WTC11 (cell line): ENCODE measurements at regions not wholly inside any gene's neighbourhood (a gene's known extent, or its start where the extent isn't known, plus 50 kb on each side); places are given as distances from the start of the nearest gene placed in this dataset.

Source experiments
- ATAC-seq: fragments of 200-7000 bp; cut with Tn5 transposase; 2 replicates; pipeline ENCODE4 v1.10.0; 2021; ENCODE audit warnings: mild to moderate bottlenecking, moderate library complexity
- CTCF ChIA-PET: fragments of 300-600 bp; sonication (Branson Sonifier 250); formaldehyde crosslinking; loops from one replicate; lab custom pipeline; 2021; ENCODE audit warnings: antibody characterized with exemption; lab: Charles Lee
- POLR2A ChIA-PET: fragments of 350-600 bp; sonication (Branson Sonifier 250); formaldehyde crosslinking; loops from one replicate; lab custom pipeline; 2021; ENCODE audit warnings: antibody characterized with exemption; lab: Charles Lee
- DNase-seq: peaks from one replicate; pipeline ENCODE4 v3.0.0; 2021; ENCODE audit warnings: low spot score
- H3K27ac Mint-ChIP-seq: 2 replicates; pipeline ENCODE4 v1.8.0; 2021; ENCODE audit warnings: mixed read lengths
- H3K27me3 Mint-ChIP-seq: 2 replicates; pipeline ENCODE4 v1.8.0; 2021; ENCODE audit warnings: low read depth, mild to moderate bottlenecking, moderate library complexity, mixed read lengths
- H3K36me3 Mint-ChIP-seq: 2 replicates; pipeline ENCODE4 v1.8.0; 2021; ENCODE audit warnings: mixed read lengths
- H3K4me1 Mint-ChIP-seq: 2 replicates; pipeline ENCODE4 v1.8.0; 2022; ENCODE audit warnings: mixed read lengths
- H3K4me3 Mint-ChIP-seq: 2 replicates; pipeline ENCODE4 v1.8.0; 2021; ENCODE audit warnings: mild to moderate bottlenecking, moderate library complexity, mixed read lengths
- H3K9me3 Mint-ChIP-seq: 2 replicates; pipeline ENCODE4 v1.8.0; 2021; ENCODE audit warnings: mixed read lengths
- ESRRA ChIP-seq: sonication (generic); formaldehyde crosslinking; IDR thresholded peaks from 2 replicates; pipeline ENCODE4 v1.8.1; 2022; ENCODE audit warnings: mild to moderate bottlenecking, missing genetic modification reagents, borderline replicate concordance
- GRHL2 ChIP-seq: fragments of 250-450 bp; sonication (Bioruptor Pico); IDR thresholded peaks from 2 replicates; pipeline ENCODE4 v1.8.0; 2022; ENCODE audit warnings: mild to moderate bottlenecking, moderate library complexity; ENCODE audit not compliant: insufficient replicate concordance, severe bottlenecking
- NR1H2 ChIP-seq: sonication (generic); formaldehyde crosslinking; IDR thresholded peaks from 2 replicates; pipeline ENCODE4 v1.9.0; 2021; ENCODE audit warnings: mild to moderate bottlenecking, moderate library complexity, missing genetic modification reagents
- NR3C1 ChIP-seq: sonication (generic); formaldehyde crosslinking; conservative IDR thresholded peaks from 2 replicates; pipeline ENCODE4 v1.8.1; 2023; ENCODE audit warnings: low read depth, mild to moderate bottlenecking, missing genetic modification reagents
- PRDM15 ChIP-seq: sonication (generic); formaldehyde crosslinking; IDR thresholded peaks from 2 replicates; pipeline ENCODE4 v1.8.0; 2022; ENCODE audit warnings: missing genetic modification reagents
- PREB ChIP-seq: sonication (generic); formaldehyde crosslinking; IDR thresholded peaks from 2 replicates; pipeline ENCODE4 v1.8.1; 2022; ENCODE audit warnings: mild to moderate bottlenecking, missing genetic modification reagents, moderate library complexity, borderline replicate concordance
- PRRX2 ChIP-seq: fragments of 250-450 bp; sonication (Bioruptor Pico); IDR thresholded peaks from 2 replicates; pipeline ENCODE4 v1.8.0; 2021; ENCODE audit warnings: mild to moderate bottlenecking
- RORB ChIP-seq: fragments of 250-450 bp; sonication (Bioruptor Pico); IDR thresholded peaks from 2 replicates; pipeline ENCODE4 v1.9.0; 2021; ENCODE audit warnings: mild to moderate bottlenecking
- SMAD3 ChIP-seq: sonication (generic); formaldehyde crosslinking; IDR thresholded peaks from 2 replicates; pipeline ENCODE4 v1.8.0; 2022; ENCODE audit warnings: missing genetic modification reagents, mild to moderate bottlenecking, borderline replicate concordance
- SMAD4 ChIP-seq: sonication (generic); formaldehyde crosslinking; IDR thresholded peaks from 2 replicates; pipeline ENCODE4 v1.8.0; 2022; ENCODE audit warnings: mild to moderate bottlenecking, missing genetic modification reagents
- SOX15 ChIP-seq: fragments of 250-450 bp; sonication (Bioruptor Pico); IDR thresholded peaks from 2 replicates; pipeline ENCODE4 v1.9.0; 2021; ENCODE audit warnings: mild to moderate bottlenecking
- TEAD1 ChIP-seq: sonication (generic); formaldehyde crosslinking; IDR thresholded peaks from 2 replicates; pipeline ENCODE4 v1.8.0; 2022; ENCODE audit warnings: mild to moderate bottlenecking, missing genetic modification reagents
- ZNF263 ChIP-seq: sonication (generic); formaldehyde crosslinking; IDR thresholded peaks from 2 replicates; pipeline ENCODE4 v1.8.1; 2022; ENCODE audit warnings: low read depth, mild to moderate bottlenecking, moderate library complexity, missing genetic modification reagents
- ZNF317 ChIP-seq: sonication (generic); formaldehyde crosslinking; IDR thresholded peaks from 2 replicates; pipeline ENCODE4 v1.8.1; 2023; ENCODE audit warnings: low read depth, mild to moderate bottlenecking, moderate library complexity, missing genetic modification reagents, borderline replicate concordance
- TF ChIP-seq, protein P1 (sequence below): sonication (generic); formaldehyde crosslinking; IDR thresholded peaks from 2 replicates; pipeline ENCODE4 v1.8.0; 2023; ENCODE audit warnings: mild to moderate bottlenecking, missing genetic modification reagents
- TF ChIP-seq, protein P2 (sequence below): sonication (generic); formaldehyde crosslinking; IDR thresholded peaks from 2 replicates; pipeline ENCODE4 v1.8.1; 2023; ENCODE audit warnings: mild to moderate bottlenecking, missing genetic modification reagents, moderate library complexity
- TF ChIP-seq, protein P3 (sequence below): sonication (generic); formaldehyde crosslinking; IDR thresholded peaks from 2 replicates; pipeline ENCODE4 v1.8.1; 2022; ENCODE audit warnings: mild to moderate bottlenecking, moderate library complexity, missing genetic modification reagents
- TF ChIP-seq, protein P4 (sequence below): sonication (generic); formaldehyde crosslinking; IDR thresholded peaks from 2 replicates; pipeline ENCODE4 v1.8.0; 2023; ENCODE audit warnings: missing genetic modification reagents
- TF ChIP-seq, protein P5 (sequence below): sonication (generic); formaldehyde crosslinking; conservative IDR thresholded peaks from 2 replicates; pipeline ENCODE4 v1.8.1; 2022; ENCODE audit warnings: mild to moderate bottlenecking, missing genetic modification reagents

- H3K36me3 Mint-ChIP-seq, result peaks cover 61% of the 10 kb centered on the region
Measured at GRCh38 chr1:2953688-2954285, 67.5 kb upstream of the ACTRT2 start.

DNA sequence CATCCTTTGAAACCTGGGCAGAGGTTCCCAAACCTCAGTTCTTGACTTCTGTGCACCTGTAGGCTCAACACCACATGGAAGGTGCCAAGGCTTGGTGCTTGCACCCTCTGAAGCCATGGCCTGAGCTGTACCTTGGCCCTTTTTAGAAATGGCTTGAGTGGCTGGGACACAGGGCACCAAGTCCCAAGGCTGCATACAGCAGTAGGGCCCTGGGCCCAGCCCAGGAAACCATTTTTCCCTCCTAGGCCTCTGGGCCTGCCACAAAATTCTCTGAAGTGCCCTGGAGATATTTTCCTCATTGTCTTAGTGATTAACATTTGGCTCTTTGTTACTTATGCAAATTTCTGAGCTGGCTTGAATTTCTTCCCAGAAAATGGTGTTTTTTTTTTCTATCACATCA, 65.6 kb upstream of the ACTRT2 start:
- TF ChIP-seq ZNF263 (CRISPR knock-in tag) (no peak), SOX15 (no peak), RORB (CRISPR knock-in tag) (no peak), NR3C1 (CRISPR knock-in tag) (no peak), ZNF317 (CRISPR knock-in tag) (no peak), NR1H2 (CRISPR knock-in tag) (no peak), TEAD1 (CRISPR knock-in tag) (no peak), PREB (no peak), ESRRA (no peak)
- TF ChIP-seq, protein P1, sequence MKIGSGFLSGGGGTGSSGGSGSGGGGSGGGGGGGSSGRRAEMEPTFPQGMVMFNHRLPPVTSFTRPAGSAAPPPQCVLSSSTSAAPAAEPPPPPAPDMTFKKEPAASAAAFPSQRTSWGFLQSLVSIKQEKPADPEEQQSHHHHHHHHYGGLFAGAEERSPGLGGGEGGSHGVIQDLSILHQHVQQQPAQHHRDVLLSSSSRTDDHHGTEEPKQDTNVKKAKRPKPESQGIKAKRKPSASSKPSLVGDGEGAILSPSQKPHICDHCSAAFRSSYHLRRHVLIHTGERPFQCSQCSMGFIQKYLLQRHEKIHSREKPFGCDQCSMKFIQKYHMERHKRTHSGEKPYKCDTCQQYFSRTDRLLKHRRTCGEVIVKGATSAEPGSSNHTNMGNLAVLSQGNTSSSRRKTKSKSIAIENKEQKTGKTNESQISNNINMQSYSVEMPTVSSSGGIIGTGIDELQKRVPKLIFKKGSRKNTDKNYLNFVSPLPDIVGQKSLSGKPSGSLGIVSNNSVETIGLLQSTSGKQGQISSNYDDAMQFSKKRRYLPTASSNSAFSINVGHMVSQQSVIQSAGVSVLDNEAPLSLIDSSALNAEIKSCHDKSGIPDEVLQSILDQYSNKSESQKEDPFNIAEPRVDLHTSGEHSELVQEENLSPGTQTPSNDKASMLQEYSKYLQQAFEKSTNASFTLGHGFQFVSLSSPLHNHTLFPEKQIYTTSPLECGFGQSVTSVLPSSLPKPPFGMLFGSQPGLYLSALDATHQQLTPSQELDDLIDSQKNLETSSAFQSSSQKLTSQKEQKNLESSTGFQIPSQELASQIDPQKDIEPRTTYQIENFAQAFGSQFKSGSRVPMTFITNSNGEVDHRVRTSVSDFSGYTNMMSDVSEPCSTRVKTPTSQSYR, result no peak
- TF ChIP-seq, protein P2, sequence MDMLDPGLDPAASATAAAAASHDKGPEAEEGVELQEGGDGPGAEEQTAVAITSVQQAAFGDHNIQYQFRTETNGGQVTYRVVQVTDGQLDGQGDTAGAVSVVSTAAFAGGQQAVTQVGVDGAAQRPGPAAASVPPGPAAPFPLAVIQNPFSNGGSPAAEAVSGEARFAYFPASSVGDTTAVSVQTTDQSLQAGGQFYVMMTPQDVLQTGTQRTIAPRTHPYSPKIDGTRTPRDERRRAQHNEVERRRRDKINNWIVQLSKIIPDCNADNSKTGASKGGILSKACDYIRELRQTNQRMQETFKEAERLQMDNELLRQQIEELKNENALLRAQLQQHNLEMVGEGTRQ (CRISPR knock-in tag), result no peak
- Mint-ChIP-seq H3K27ac (no peak overlapping the region), H3K4me1 (no peaks in the 10 kb centered on the region), H3K27me3 (peaks cover 23% of the 10 kb centered on the region), H3K4me3 (no peak overlapping the region), H3K36me3 (peaks cover 64% of the 10 kb centered on the region), H3K9me3 (peaks cover 71% of the 10 kb centered on the region)
- ChIA-PET CTCF (no interaction called here), POLR2A (no interaction called here)
- no peak for DNase-seq
- no peak for ATAC-seq

More at GRCh38 chr1:2953688-2954285, 67.5 kb upstream of the ACTRT2 start:
- no peak for ATAC-seq
- TF ChIP-seq PRRX2 (CRISPR knock-in tag) (no peak), SOX15 (no peak), GRHL2 (CRISPR knock-in tag) (no peak), PREB (no peak), SMAD4 (CRISPR knock-in tag) (no peak), SMAD3 (CRISPR knock-in tag) (no peak), PRDM15 (CRISPR knock-in tag) (no peak)
- TF ChIP-seq, protein P3, sequence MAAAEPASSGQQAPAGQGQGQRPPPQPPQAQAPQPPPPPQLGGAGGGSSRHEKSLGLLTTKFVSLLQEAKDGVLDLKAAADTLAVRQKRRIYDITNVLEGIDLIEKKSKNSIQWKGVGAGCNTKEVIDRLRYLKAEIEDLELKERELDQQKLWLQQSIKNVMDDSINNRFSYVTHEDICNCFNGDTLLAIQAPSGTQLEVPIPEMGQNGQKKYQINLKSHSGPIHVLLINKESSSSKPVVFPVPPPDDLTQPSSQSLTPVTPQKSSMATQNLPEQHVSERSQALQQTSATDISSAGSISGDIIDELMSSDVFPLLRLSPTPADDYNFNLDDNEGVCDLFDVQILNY (CRISPR knock-in tag), result no peak
- TF ChIP-seq, protein P4, sequence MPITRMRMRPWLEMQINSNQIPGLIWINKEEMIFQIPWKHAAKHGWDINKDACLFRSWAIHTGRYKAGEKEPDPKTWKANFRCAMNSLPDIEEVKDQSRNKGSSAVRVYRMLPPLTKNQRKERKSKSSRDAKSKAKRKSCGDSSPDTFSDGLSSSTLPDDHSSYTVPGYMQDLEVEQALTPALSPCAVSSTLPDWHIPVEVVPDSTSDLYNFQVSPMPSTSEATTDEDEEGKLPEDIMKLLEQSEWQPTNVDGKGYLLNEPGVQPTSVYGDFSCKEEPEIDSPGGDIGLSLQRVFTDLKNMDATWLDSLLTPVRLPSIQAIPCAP, result no peak
- TF ChIP-seq, protein P5, sequence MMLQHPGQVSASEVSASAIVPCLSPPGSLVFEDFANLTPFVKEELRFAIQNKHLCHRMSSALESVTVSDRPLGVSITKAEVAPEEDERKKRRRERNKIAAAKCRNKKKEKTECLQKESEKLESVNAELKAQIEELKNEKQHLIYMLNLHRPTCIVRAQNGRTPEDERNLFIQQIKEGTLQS (CRISPR knock-in tag), result no peak
- Mint-ChIP-seq H3K27ac (no peak overlapping the region), H3K4me3 (no peak overlapping the region), H3K27me3 (peaks cover 18% of the 10 kb centered on the region), H3K9me3 (peaks cover 67% of the 10 kb centered on the region), H3K4me1 (no peaks in the 10 kb centered on the region)
- no peak for DNase-seq
- CTCF ChIA-PET, result no interaction called here
- POLR2A ChIA-PET, result no interaction called here
